CD14-positive monocyte (primary cell): ENCODE measurements at regions not wholly inside any gene's neighbourhood (a gene's known extent, or its start where the extent isn't known, plus 50 kb on each side); places are given as distances from the start of the nearest gene placed in this dataset.
"Not testable (repeated sequence)": the region's sequence is repeated elsewhere in the genome, so short reads cannot be mapped to it uniquely, and the experiment has no call there.

Experiments
- DNase-seq, 3 donors: peaks; one replicate each; pipeline ENCODE4 v3.0.0-alpha.2; 2011 to 2022
- H2AFZ ChIP-seq: 2 replicates; pipeline ENCODE4 v1.6.0; 2012; ENCODE audit warnings: mild to moderate bottlenecking, low read depth, low read length, inconsistent platforms; ENCODE audit not compliant: insufficient read depth, poor library complexity, severe bottlenecking
- H3K27ac ChIP-seq, 2 donors: 1 replicate in 1 of 2; 2 replicates in 1 of 2; pipeline ENCODE4 v1.5.1; 2012 to 2013; ENCODE audit warnings: low read length in 2 of 2, control low read depth in 1 of 2, inconsistent platforms in 1 of 2, low read depth in 1 of 2, mild to moderate bottlenecking in 1 of 2
- H3K27me3 ChIP-seq, 2 donors: one replicate each; pipeline versions ENCODE4 v1.6.0 to v1.6.1; 2011 to 2013; ENCODE audit warnings: low read length in 2 of 2; ENCODE audit not compliant: control insufficient read depth in 2 of 2, insufficient read depth in 2 of 2
- H3K36me3 ChIP-seq, 2 donors: replicated peaks in 1 of 2; 1 replicate in 1 of 2; 2 replicates in 1 of 2; pipeline versions ENCODE4 v1.5.1 to v1.6.1; 2012 to 2013; ENCODE audit warnings: low read length in 2 of 2, control low read depth in 1 of 2, inconsistent platforms in 1 of 2, mild to moderate bottlenecking in 1 of 2; ENCODE audit not compliant: insufficient read depth in 2 of 2, control insufficient read depth in 1 of 2
- H3K4me1 ChIP-seq, 2 donors: 1 replicate in 1 of 2; 2 replicates in 1 of 2; pipeline versions ENCODE4 v1.5.1 to v1.6.1; 2012 to 2013; ENCODE audit warnings: low read length in 2 of 2, control low read depth in 1 of 2, inconsistent platforms in 1 of 2, mild to moderate bottlenecking in 1 of 2, moderate library complexity in 1 of 2; ENCODE audit not compliant: insufficient read depth in 2 of 2, control insufficient read depth in 1 of 2
- H3K4me2 ChIP-seq: replicated peaks from 2 replicates; pipeline ENCODE3; 2012; ENCODE audit warnings: low read length, moderate library complexity, mild to moderate bottlenecking; ENCODE audit not compliant: poor library complexity, severe bottlenecking; ENCODE audit errors: extremely low read depth
- H3K4me3 ChIP-seq, 3 experiments: fragments of 200-600 bp in 1 of 3; sonication (generic) in 1 of 3; replicated peaks in 1 of 3; 1 replicate in 2 of 3; 2 replicates in 1 of 3; pipeline ENCODE4 v1.5.1; 2011 to 2013; ENCODE audit warnings: low read length in 3 of 3, mild to moderate bottlenecking in 3 of 3, control low read depth in 2 of 3, low read depth in 2 of 3, inconsistent platforms in 1 of 3, moderate library complexity in 1 of 3
- H3K79me2 ChIP-seq: 2 replicates; pipeline ENCODE4 v1.6.0; 2012; ENCODE audit warnings: mild to moderate bottlenecking, control low read depth, inconsistent platforms, low read length, moderate library complexity; ENCODE audit not compliant: insufficient read depth
- H3K9ac ChIP-seq: 2 replicates; pipeline ENCODE4 v1.6.0; 2017; ENCODE audit warnings: low read length, mild to moderate bottlenecking; ENCODE audit not compliant: insufficient read depth, poor library complexity, severe bottlenecking
- H3K9me3 ChIP-seq, 2 donors: replicated peaks in 1 of 2; 1 replicate in 1 of 2; 2 replicates in 1 of 2; pipeline versions ENCODE4 v1.5.1 to v1.6.1; 2012 to 2013; ENCODE audit warnings: low read length in 2 of 2, control low read depth in 1 of 2; ENCODE audit not compliant: control insufficient read depth in 1 of 2, insufficient read depth in 1 of 2
- H4K20me1 ChIP-seq: 2 replicates; pipeline ENCODE4 v1.6.0; 2012; ENCODE audit warnings: mild to moderate bottlenecking, low read length, control low read depth, moderate library complexity; ENCODE audit not compliant: insufficient read depth
- H3K27ac Mint-ChIP-seq, 7 donors: one replicate each; pipeline ENCODE4 v1.8.0; 2020; ENCODE audit warnings: mild to moderate bottlenecking in 7 of 7, mixed read lengths in 7 of 7, moderate library complexity in 6 of 7, inconsistent platforms in 2 of 7
- H3K27me3 Mint-ChIP-seq, 3 donors: one replicate each; pipeline ENCODE4 v1.8.0; 2021 to 2022; ENCODE audit warnings: low read depth in 3 of 3, mild to moderate bottlenecking in 3 of 3, mixed read lengths in 3 of 3, moderate library complexity in 3 of 3, inconsistent platforms in 1 of 3
- H3K36me3 Mint-ChIP-seq, 2 donors: one replicate each; pipeline ENCODE4 v1.8.0; 2020; ENCODE audit warnings: mixed read lengths in 2 of 2, inconsistent platforms in 1 of 2, mild to moderate bottlenecking in 1 of 2
- H3K4me1 Mint-ChIP-seq: one replicate; pipeline ENCODE4 v1.8.0; 2020; ENCODE audit warnings: mild to moderate bottlenecking, mixed read lengths
- H3K4me3 Mint-ChIP-seq, 2 donors: one replicate each; pipeline ENCODE4 v1.8.0; 2020; ENCODE audit warnings: mild to moderate bottlenecking in 2 of 2, mixed read lengths in 2 of 2, moderate library complexity in 1 of 2
- H3K9me3 Mint-ChIP-seq, 7 donors: one replicate each; pipeline ENCODE4 v1.8.0; 2020 to 2022; ENCODE audit warnings: mixed read lengths in 7 of 7, mild to moderate bottlenecking in 6 of 7, moderate library complexity in 6 of 7, inconsistent platforms in 2 of 7
- WGBS: methylation state at CpG from one replicate; pipeline ENCODE4 v1.1.5; 2013; ENCODE audit warnings: missing lambda C conversion rate; ENCODE audit not compliant: insufficient coverage; 5-methylcytosine and 5-hydroxymethylcytosine counted together
- intact Hi-C, 2 donors: fragments of 100-400 bp; cut with micrococcal nuclease; formaldehyde crosslinking; loops; one replicate each; pipeline versions ENCODE4 v1.15.0 to v1.15.1; 2023
- TF ChIP-seq, protein P1 (sequence below): fragments of 200-600 bp; IDR thresholded peaks from one replicate; pipeline ENCODE4 v1.8.0; 2022; ENCODE audit warnings: antibody characterized with exemption, mild to moderate bottlenecking

GRCh38 chr6:144566868-144567615 lies 281.9 kb downstream of the UTRN start:
- H3K36me3 ChIP-seq: peaks cover 25 to 72% of the 10 kb centered on the region in 2 donors
- H3K27ac ChIP-seq: peak overlapping the region in 1 of 2 donors; percentile 4
- 89% methylated on average over 2 of the region's 3 CpGs for WGBS
- H3K9me3 ChIP-seq: no peaks in the 10 kb centered on the region
- no peak overlapping the region for H3K4me3 ChIP-seq
- H3K9ac ChIP-seq: no peak overlapping the region
- no peak overlapping the region for H2AFZ ChIP-seq
- TF ChIP-seq, protein P1, sequence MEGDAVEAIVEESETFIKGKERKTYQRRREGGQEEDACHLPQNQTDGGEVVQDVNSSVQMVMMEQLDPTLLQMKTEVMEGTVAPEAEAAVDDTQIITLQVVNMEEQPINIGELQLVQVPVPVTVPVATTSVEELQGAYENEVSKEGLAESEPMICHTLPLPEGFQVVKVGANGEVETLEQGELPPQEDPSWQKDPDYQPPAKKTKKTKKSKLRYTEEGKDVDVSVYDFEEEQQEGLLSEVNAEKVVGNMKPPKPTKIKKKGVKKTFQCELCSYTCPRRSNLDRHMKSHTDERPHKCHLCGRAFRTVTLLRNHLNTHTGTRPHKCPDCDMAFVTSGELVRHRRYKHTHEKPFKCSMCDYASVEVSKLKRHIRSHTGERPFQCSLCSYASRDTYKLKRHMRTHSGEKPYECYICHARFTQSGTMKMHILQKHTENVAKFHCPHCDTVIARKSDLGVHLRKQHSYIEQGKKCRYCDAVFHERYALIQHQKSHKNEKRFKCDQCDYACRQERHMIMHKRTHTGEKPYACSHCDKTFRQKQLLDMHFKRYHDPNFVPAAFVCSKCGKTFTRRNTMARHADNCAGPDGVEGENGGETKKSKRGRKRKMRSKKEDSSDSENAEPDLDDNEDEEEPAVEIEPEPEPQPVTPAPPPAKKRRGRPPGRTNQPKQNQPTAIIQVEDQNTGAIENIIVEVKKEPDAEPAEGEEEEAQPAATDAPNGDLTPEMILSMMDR: no peak
- H3K4me1 ChIP-seq: peaks cover 3 to 10% of the 10 kb centered on the region in 2 donors
- H3K4me1 Mint-ChIP-seq: no peaks in the 10 kb centered on the region
- no peaks in the 10 kb centered on the region for H3K79me2 ChIP-seq
- H4K20me1 ChIP-seq: no peaks in the 10 kb centered on the region
- H3K27me3 ChIP-seq: no peaks in the 10 kb centered on the region
- no peak overlapping the region for H3K4me2 ChIP-seq
- no peak overlapping the region for H3K27ac Mint-ChIP-seq
- H3K9me3 Mint-ChIP-seq: peaks cover 0 to 2% (median 0%) of the 10 kb centered on the region in 7 donors
- H3K4me3 Mint-ChIP-seq: no peak overlapping the region
- intact Hi-C loops: no loop called here
- DNase-seq: peak in 1 of 3 donors; percentile 20
- H3K27me3 Mint-ChIP-seq: no peaks in the 10 kb centered on the region
- peaks cover 28 to 29% of the 10 kb centered on the region in 2 donors for H3K36me3 Mint-ChIP-seq

- TF ChIP-seq, protein P1: no peak
- Mint-ChIP-seq H3K27ac (no peak overlapping the region), H3K4me1 (no peaks in the 10 kb centered on the region), H3K4me3 (no peak overlapping the region), H3K27me3 (no peaks in the 10 kb centered on the region), H3K36me3 (peaks cover 28 to 32% of the 10 kb centered on the region in 2 donors), H3K9me3 (peaks cover 0 to 2% (median 2%) of the 10 kb centered on the region in 7 donors)
- intact Hi-C loops: no loop called here
- H4K20me1 ChIP-seq: no peaks in the 10 kb centered on the region
- no peak overlapping the region for H3K4me2 ChIP-seq
- no peak overlapping the region for H2AFZ ChIP-seq
- H3K36me3 ChIP-seq: peaks cover 20 to 61% of the 10 kb centered on the region in 2 donors
- H3K79me2 ChIP-seq: no peaks in the 10 kb centered on the region
- H3K27me3 ChIP-seq: no peaks in the 10 kb centered on the region
- H3K4me3 ChIP-seq: no peak overlapping the region
- H3K27ac ChIP-seq: no peak overlapping the region
- DNase-seq: no peak
- H3K9me3 ChIP-seq: no peaks in the 10 kb centered on the region
- 81% methylated on average over 3 of the region's 8 CpGs for WGBS
- H3K9ac ChIP-seq: no peak overlapping the region
- peaks cover 3 to 10% of the 10 kb centered on the region in 2 donors for H3K4me1 ChIP-seq
Observed at GRCh38 chr6:144568241-144568640, 283.1 kb downstream of the UTRN start.

DNA sequence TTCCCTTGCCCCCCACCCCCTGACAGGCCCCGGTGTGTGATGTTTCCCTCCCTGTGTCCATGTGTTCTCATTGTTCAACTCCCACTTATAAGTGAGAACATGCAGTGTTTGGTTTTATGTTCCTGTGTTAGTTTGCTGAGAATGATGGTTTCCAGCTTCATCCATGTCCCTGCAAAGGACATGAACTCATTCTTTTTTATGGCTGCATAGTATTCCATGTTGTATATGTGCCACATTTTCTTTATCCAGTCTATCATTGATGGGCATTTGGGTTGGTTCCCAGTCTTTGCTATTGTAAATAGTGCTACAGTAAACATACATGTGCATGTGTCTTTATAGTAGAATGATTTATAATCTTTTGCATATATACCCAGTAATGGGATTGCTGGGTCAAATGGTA lies 287.4 kb downstream of the UTRN start:
- H3K4me2 ChIP-seq, H3K4me3 Mint-ChIP-seq, H3K9ac ChIP-seq, H3K79me2 ChIP-seq, H4K20me1 ChIP-seq, H3K4me1 ChIP-seq, intact Hi-C loops, H3K27ac ChIP-seq, DNase-seq, H3K9me3 ChIP-seq, H2AFZ ChIP-seq, H3K27ac Mint-ChIP-seq, H3K4me1 Mint-ChIP-seq, H3K4me3 ChIP-seq, H3K27me3 Mint-ChIP-seq, H3K9me3 Mint-ChIP-seq, H3K27me3 ChIP-seq: not testable (repeated sequence)
- H3K36me3 ChIP-seq: peaks cover 20 to 49% of the 10 kb centered on the region in 2 donors
- no CpG with 5 or more reads among the region's 1 CpG for WGBS
- peaks cover 42 to 46% of the 10 kb centered on the region in 2 donors for H3K36me3 Mint-ChIP-seq
